ENCODE measurements at regions not wholly inside any gene's neighbourhood (a gene's known extent, or its start where the extent isn't known, plus 50 kb on each side); places are given as distances from the start of the nearest gene placed in this dataset.

DNA sequence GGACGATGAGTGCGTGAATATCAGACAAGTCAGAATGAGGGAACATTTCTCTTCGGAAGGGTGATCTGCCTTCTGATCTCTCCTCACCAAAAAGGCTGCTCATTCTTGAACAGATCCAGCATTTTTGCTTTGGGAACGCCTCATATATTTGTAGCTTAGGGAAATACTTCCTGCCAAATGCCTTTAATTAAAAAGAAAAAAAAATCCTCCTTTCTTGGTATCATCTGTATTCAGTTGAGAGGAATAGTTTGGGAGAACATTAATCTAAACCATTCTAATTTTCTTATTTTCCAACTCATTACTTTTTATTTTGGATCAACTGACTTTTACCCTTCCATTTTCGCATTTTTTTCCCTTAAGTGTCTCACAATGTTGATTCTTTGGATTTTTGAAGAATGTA, 163.4 kb downstream of the SNX18 start:
- DNase-seq (ENCODE audit: low read depth in 3 of 3), result no peak

DNA sequence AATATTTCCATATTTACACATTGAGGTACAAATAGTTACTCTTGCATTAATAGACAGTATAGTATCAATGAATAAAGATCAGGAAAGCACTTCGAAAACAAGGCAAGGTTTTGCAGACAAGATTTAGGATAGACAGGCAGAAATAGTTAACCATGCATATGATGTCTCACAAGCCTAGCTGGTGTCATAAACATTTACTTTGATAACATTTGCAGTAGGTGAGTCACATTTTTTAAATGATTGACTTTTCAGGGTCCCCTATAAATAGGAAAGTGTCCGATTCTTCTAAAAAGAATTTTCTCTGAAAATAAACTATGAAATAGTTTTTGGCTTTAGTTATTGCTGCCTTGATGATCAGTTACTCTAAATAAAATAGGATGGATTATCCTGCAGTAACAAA, 162.1 kb downstream of the SNX18 start:
- no peak for DNase-seq (ENCODE audit: low read depth in 3 of 3)

DNA sequence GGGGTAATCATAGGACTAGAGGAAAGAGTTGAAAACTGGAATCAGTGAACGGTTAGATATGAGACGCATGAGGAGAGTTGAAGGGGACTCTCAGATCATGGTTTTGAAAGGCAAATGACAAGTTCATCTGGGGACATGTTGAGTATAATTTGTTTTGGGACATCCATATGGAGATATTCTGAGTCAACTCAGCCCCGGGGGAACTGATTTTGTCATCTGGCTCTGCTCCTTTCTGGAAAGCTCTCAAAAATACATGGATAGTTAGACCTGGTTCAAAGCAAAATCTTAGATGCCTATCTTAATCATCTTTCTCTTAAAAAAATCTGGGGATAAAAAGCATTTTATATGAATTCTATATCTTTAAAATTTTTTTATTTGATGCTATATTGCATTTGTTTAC, 161.2 kb downstream of the SNX18 start:
- DNase-seq (ENCODE audit: low read depth in 3 of 3), result no peak

GRCh38 chr5:54676481-54677340, 159.2 kb downstream of the SNX18 start:
- no peak for DNase-seq (ENCODE audit: low read depth in 3 of 3)

DNA sequence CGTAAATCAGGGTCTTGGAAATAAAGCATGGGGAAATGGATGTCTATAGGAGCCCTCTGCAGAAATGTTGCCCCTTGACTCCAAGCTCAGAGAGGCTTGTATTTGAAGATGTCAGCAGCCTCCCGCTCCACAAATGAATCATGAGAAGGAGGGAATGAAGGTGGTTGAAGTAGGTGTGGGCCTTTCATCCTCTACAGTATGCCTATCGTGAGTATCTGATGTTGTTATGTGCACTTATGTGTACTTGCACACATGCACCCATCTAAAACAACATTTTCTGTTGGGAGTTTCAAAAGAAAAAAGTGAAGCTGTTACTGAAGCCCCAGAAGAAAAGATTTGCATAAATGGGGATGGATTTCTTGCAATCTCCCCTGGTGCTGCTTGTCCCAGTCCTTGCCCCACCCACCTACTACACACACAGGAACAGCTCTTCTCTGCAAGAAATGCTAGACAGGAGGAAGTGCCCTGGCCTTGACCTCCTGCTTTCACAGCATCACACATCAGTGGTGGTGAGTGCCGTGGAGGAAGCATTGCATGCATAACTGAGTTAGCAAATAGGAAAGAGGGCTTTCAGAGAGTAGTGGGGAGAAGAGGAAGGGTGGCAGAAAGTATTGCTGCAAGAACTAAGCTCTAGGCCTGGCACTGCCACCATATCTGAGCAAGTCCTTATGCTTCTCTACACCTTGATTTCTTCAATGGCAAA, 156.1 kb downstream of the SNX18 start:
- peak; percentile 4 to 21 (median 9) for DNase-seq (ENCODE audit: low read depth in 3 of 3)

GRCh38 chr5:54672871-54673270, 155.3 kb downstream of the SNX18 start:
- no peak for DNase-seq (ENCODE audit: low read depth in 3 of 3)

DNA sequence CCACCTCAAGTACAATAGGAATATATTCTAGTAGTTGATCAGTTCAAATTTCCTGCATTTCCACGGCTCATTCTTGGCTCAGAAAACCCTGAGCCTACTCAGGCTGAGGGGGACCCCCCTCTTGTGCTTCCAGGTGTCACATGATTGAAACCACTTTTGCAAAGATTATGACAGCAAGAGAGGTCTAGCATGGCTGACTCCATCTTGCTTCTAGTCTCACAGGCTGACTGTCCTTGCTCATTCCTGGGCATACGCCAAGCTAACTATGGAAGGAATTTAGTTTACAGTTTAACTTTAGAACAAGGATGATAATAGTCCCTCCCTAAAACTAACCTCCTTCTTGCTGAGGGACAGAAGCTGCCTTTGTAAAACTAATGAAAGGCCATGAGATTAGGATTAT, 154.1 kb downstream of the SNX18 start:
- DNase-seq (ENCODE audit: low read depth in 3 of 3), result no peak

- no peak for DNase-seq (ENCODE audit: low read depth in 3 of 3)
These were observed 153.6 kb downstream of the SNX18 start for GRCh38 chr5:54671111-54671531.

DNA sequence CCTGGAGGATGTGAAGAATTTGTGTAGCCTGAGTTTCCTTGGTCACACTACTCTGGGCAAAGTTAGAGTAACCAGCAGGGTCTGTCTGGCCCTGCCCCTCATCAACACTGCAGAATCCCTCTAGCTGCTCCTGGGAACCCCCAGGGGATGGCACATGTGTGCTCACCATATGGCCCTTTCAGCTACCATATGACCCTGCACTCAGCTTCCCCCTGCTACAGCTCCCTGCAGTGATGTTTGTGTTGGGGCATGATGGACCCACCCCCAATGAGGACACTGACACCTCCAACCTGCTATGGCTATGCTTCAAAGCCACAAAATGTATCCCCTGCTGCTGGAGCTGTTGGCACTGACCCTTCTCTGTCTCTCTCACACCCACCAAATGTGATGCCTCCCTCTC, 152.7 kb downstream of the SNX18 start:
- DNase-seq (ENCODE audit: low read depth in 3 of 3), result no peak

GRCh38 chr5:54669845-54670244, 152.3 kb downstream of the SNX18 start:
- no peak for DNase-seq (ENCODE audit: low read depth in 3 of 3)

DNA sequence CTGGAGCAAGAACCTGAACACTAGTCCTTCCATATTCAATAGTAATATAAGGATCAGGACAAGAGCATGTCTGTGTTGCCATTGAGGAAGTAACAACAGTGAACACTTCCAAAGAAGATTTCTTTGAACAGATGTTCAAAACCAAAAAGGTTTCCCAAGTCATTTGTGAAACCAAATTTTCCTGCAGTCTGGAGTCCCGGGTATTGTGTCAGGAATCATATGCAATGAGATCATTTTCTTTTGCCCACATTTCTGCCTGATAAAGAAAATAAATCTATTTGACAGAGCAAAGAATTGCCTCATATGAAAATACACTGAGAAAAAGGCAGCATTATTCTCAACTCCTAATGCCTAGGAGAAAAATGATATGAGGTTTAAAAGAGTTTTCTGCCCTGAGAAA, 151.7 kb downstream of the SNX18 start:
- DNase-seq (ENCODE audit: low read depth in 3 of 3), result no peak

DNA sequence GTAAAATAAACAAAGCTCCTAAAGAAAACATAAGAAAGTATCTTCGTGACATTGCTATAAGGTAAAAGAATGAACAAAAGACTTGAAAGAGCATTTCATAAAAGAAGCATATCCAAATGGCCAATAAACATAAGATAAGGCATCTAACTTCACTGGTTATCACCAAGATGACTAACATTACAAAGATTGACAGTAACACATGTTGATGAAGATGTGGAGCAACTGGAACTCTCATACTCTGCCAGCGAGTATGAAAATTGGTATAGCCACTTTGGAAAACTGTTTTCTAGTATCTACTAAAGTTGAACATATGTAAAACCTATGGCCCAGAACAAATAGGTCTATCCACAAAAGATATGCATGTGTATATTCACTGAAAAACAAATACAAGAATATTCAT, 150.5 kb downstream of the SNX18 start:
- no peak for DNase-seq (ENCODE audit: low read depth in 3 of 3)

DNA sequence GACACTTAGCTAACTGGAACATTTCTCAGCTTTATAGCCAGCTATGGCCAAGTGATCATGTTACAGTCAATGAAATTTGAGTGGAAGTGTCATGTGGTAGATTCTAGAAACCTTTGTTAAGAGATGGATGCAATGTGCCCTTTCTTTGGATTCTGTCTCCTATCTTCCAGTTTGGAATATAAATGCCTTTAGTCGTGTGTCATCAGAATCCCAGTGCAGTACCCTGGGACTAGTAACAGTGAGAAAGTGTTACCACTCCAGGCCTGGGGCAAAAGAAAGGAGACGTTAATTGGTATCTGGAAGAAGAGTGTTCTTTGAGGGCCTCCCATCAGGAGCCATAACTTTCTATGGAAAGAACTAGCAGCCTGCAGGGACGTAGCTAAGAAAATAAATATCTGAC, 149.6 kb downstream of the SNX18 start:
- DNase-seq (ENCODE audit: low read depth in 3 of 3), result no peak

DNA sequence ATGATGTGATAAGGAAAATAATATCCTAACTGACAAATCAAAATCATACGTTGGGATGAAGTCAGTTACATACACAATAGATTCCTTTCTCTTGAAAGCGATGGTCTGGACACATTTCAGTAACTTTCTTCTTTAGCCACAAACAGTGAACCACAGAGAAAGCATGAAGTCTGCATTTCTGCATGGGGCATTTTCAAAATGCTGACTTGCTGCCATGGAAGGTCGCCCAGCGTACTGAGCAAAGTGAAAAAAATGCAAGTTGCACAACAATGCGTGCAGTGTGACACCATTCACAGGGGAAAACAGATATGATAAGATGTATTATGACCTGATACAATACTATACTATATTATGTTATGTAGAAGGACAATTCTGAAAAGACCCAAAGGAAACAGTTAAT, 146.3 kb downstream of the SNX18 start:
- DNase-seq (ENCODE audit: low read depth in 3 of 3), result no peak

GRCh38 chr5:54661111-54661510, 143.6 kb downstream of the SNX18 start:
- no peak for DNase-seq (ENCODE audit: low read depth in 3 of 3)

- no peak for DNase-seq (ENCODE audit: low read depth in 3 of 3)
These were observed 142.2 kb downstream of the SNX18 start for GRCh38 chr5:54659700-54660131.

DNA sequence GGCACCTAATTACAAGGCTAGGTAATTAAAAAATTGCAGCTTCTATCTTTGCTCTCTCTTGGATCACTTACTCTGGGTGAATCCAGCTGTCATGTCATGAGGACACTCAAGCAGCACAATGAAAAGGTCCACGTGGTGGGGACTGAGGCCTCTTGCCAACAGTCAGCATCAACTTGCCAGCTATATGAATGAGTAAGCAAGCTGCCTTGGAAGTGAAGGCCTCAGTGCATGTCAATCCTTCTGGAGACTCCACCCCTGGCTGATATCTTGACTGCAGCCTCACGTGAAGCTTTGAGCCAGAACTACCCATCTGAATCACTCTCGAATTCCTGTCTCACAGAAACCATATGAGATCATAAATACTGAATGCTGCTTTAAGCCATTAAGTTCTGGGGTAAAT, 140.5 kb downstream of the SNX18 start:
- no peak for DNase-seq (ENCODE audit: low read depth in 3 of 3)

DNA sequence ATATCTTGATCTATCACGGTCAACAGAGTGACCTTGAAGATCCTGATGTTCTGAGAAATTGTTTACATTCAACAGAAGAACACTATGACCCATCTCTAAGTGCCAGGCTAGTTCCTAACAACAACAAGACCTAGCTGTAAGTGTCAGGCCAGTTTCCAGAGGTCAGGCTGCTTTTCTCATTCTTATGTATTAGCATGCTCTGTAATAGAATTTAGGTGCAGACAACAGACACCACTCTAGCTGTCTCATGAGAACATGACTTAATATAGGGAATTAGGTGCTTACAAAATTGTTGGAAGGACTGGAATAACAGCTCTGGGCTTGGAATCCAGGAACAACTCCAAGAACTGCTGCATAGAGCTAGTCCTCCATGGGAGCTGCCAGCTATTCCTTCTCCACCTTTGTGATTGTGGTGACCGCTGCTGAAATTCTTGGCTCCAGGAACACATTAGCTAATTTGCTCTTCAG, 138.7 kb downstream of the SNX18 start:
- no peak for DNase-seq (ENCODE audit: low read depth in 3 of 3)

DNA sequence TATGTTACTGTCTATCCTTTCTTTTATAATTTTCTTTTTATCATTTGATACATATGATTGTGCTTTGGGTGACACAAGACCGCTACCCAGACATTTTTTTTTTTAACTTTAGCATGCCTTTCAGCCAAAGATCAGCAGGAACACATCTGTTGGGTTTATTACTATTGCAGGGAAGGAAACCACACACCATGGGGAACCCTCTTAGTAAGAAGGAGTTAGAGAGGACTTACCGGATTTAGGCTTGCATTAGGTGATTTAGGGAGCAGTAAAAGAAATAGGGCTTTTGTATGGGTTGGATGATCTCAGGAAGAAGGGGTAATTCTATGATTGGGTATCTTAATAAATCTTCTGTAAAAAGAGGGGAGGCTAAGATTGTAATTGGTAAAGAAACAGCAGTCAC, 138.2 kb downstream of the SNX18 start:
- no peak for DNase-seq (ENCODE audit: low read depth in 3 of 3)

GRCh38 chr5:54655266-54655665, 137.7 kb downstream of the SNX18 start:
- no peak for DNase-seq (ENCODE audit: low read depth in 3 of 3)

- DNase-seq (ENCODE audit: low read depth in 3 of 3), result no peak
These were observed 136.5 kb downstream of the SNX18 start for GRCh38 chr5:54653956-54654614.

- DNase-seq (ENCODE audit: low read depth in 3 of 3), result no peak
These were observed 134.0 kb downstream of the SNX18 start for GRCh38 chr5:54651482-54652076.

Measured in stimulated activated CD4-positive, alpha-beta T cell treated with anti-CD3 and anti-CD28 coated beads, TNF-alpha, amount 100 ng/mL, for 24 hours (primary cell).